ENCODE measurements at regions not wholly inside any gene's neighbourhood (a gene's known extent, or its start where the extent isn't known, plus 50 kb on each side); places are given as distances from the start of the nearest gene placed in this dataset.

DNA sequence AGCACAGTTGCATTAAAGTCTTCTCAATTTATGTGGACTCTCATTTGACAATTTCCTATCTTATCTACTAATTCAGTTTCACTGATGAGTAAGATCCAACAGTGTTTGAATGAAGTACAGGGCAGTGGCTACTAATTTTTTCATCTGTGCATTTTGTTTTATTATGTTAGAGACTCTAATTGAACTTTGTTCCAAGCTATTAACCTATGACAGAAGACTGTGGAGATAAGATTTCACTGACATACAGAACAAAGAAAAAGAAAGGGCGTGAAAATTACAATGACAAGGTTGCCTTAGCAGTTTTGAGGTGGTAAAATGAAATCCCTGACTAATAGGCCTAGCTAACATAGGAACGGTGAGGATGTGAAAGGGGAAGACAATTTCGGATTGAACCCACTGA is 153.2 kb upstream of the SOX5 start:
- WGBS, 2 experiments (ENCODE audit: extremely low coverage in 2 of 2, insufficient read length in 1 of 2) = no CpG with 5 or more reads among the region's 3 CpGs
- Histone ChIP-seq H2AK5ac (ENCODE audit: low read depth, low read length) (no peak overlapping the region), H3K4me2 (ENCODE audit: low read depth, low read length) (no peak overlapping the region), H4K91ac (ENCODE audit: insufficient read depth, low read depth, low read length) (no peak overlapping the region), H3K4me1 (ENCODE audit: control insufficient read depth, insufficient read depth, low read length) (no peaks in the 10 kb centered on the region), H3K27ac (ENCODE audit: insufficient read depth, low read length) (no peak overlapping the region), H2AFZ (replicated peaks; ENCODE audit: low read length, poor library complexity) (no peak overlapping the region), H3K79me1 (ENCODE audit: low read depth in 1 of 2, low read length in 2 of 2) (no peaks in the 10 kb centered on the region), H3K27me3 (ENCODE audit: control insufficient read depth, insufficient read depth, low read length) (no peaks in the 10 kb centered on the region), H2BK20ac (ENCODE audit: low read depth, low read length) (no peak overlapping the region), H3K14ac (replicated peaks; ENCODE audit: low read depth, low read length) (no peak overlapping the region), H3K36me3 (ENCODE audit: control insufficient read depth, insufficient read depth, low read length) (no peaks in the 10 kb centered on the region), H3K4me3 (ENCODE audit: insufficient read depth, low read depth, low read length) (no peak overlapping the region), H3K18ac (ENCODE audit: low read depth, low read length) (no peak overlapping the region), H3K23ac (ENCODE audit: low read depth, low read length) (no peak overlapping the region), H4K8ac (ENCODE audit: low read depth in 2 of 2, low read length in 2 of 2) (no peak overlapping the region), H3K56ac (ENCODE audit: extremely low read depth, insufficient read depth, low read length) (no peak overlapping the region), H2BK5ac (ENCODE audit: low read depth, low read length, poor library complexity, severe bottlenecking) (no peak overlapping the region), H3K4ac (ENCODE audit: low read depth, low read length) (no peak overlapping the region), H3K9me3 (ENCODE audit: control insufficient read depth, insufficient read depth, low read length) (no peaks in the 10 kb centered on the region), H3K9me1 (ENCODE audit: insufficient read depth, low read length) (no peaks in the 10 kb centered on the region), H2AK9ac (replicated peaks; ENCODE audit: low read depth, low read length, poor library complexity) (no peak overlapping the region), H2BK15ac (ENCODE audit: low read depth, low read length) (no peak overlapping the region), H4K5ac (ENCODE audit: low read depth, low read length) (no peak overlapping the region), H4K20me1 (ENCODE audit: insufficient read depth, low read length) (no peaks in the 10 kb centered on the region), H2BK120ac (ENCODE audit: low read depth, low read length) (no peak overlapping the region), H3K9ac (ENCODE audit: low read depth, low read length) (no peak overlapping the region)
- ChIA-PET POLR2A (ENCODE audit: unreplicated experiment) (no interaction called here), CTCF (interaction anchor here (0.6 kb wide), 1 partner anchor 35 kb away, joined by 3 read pairs; no protein-coding TSS in a partner anchor)
- no peak for DNase-seq
- TF ChIP-seq BHLHE40 (IDR thresholded peaks at IDR 0.05; ENCODE audit: low read depth, low read length) = no peak
- TF ChIP-seq NFE2L2 (IDR thresholded peaks at IDR 0.05; ENCODE audit: low read depth, low read length) = no peak
- TF ChIP-seq, protein P1, sequence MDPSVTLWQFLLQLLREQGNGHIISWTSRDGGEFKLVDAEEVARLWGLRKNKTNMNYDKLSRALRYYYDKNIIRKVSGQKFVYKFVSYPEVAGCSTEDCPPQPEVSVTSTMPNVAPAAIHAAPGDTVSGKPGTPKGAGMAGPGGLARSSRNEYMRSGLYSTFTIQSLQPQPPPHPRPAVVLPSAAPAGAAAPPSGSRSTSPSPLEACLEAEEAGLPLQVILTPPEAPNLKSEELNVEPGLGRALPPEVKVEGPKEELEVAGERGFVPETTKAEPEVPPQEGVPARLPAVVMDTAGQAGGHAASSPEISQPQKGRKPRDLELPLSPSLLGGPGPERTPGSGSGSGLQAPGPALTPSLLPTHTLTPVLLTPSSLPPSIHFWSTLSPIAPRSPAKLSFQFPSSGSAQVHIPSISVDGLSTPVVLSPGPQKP (IDR thresholded peaks at IDR 0.05; ENCODE audit: borderline replicate concordance, low read depth, low read length) = no peak
- no peak for TF ChIP-seq MAZ (IDR thresholded peaks at IDR 0.05; ENCODE audit: borderline replicate concordance, low read depth, low read length)
- TF ChIP-seq POLR2A (IDR thresholded peaks at IDR 0.05; ENCODE audit: low read depth, low read length) = no peak
- no peak for TF ChIP-seq MAFK (IDR thresholded peaks at IDR 0.05; ENCODE audit: low read depth, low read length)
- ATAC-seq (ENCODE audit: low read depth) = no peak
- intact Hi-C loops (cut with micrococcal nuclease) (no loop called here), in situ Hi-C loops (cut with MboI; ENCODE audit: low sequenced_read_pairs) (loop anchor here (25.0 kb wide), 1 partner anchor 460 kb away; no protein-coding TSS in a partner anchor), dilution Hi-C loops (cut with HindIII; ENCODE audit: low sequenced_read_pairs, unreplicated experiment) (no loop called here)
- BruUV-seq (replicated peaks) = no TSS peak

All from IMR-90 (cell line).